Endothelial cell (in vitro differentiated cells): ENCODE measurements at regions not wholly inside any gene's neighbourhood (a gene's known extent, or its start where the extent isn't known, plus 50 kb on each side); places are given as distances from the start of the nearest gene placed in this dataset.

Experiments
- DNase-seq: peaks from one replicate; pipeline ENCODE4 v3.0.0; 2021; ENCODE audit warnings: low spot score
- H3K27ac Mint-ChIP-seq: one replicate; pipeline ENCODE4 v1.8.0; 2021; ENCODE audit warnings: mixed read lengths, inconsistent platforms; ENCODE audit not compliant: unreplicated experiment
- H3K27me3 Mint-ChIP-seq: one replicate; pipeline ENCODE4 v1.8.0; 2021; ENCODE audit warnings: mild to moderate bottlenecking, moderate library complexity, mixed read lengths, inconsistent platforms; ENCODE audit not compliant: unreplicated experiment
- H3K36me3 Mint-ChIP-seq: one replicate; pipeline ENCODE4 v1.8.0; 2021; ENCODE audit warnings: mild to moderate bottlenecking, low read depth, mixed read lengths, inconsistent platforms; ENCODE audit not compliant: unreplicated experiment
- H3K4me1 Mint-ChIP-seq: one replicate; pipeline ENCODE4 v1.8.0; 2021; ENCODE audit warnings: mild to moderate bottlenecking, mixed read lengths, inconsistent platforms; ENCODE audit not compliant: unreplicated experiment
- H3K4me3 Mint-ChIP-seq: one replicate; pipeline ENCODE4 v1.8.0; 2021; ENCODE audit warnings: mild to moderate bottlenecking, mixed read lengths, inconsistent platforms; ENCODE audit not compliant: unreplicated experiment
- H3K9me3 Mint-ChIP-seq: one replicate; pipeline ENCODE4 v1.8.0; 2021; ENCODE audit warnings: mixed read lengths, inconsistent platforms; ENCODE audit not compliant: unreplicated experiment
- TF ChIP-seq, protein P1 (sequence below): fragments of 200-600 bp; sonication (generic); IDR thresholded peaks from one replicate; pipeline ENCODE4 v1.5.0; 2021; ENCODE audit warnings: antibody characterized with exemption; ENCODE audit not compliant: unreplicated experiment

GRCh38 chr9:84103651-84104377, 123.2 kb downstream of the RMI1 start:
- peaks cover 1% of the 10 kb centered on the region for H3K27me3 Mint-ChIP-seq
- TF ChIP-seq, protein P1, sequence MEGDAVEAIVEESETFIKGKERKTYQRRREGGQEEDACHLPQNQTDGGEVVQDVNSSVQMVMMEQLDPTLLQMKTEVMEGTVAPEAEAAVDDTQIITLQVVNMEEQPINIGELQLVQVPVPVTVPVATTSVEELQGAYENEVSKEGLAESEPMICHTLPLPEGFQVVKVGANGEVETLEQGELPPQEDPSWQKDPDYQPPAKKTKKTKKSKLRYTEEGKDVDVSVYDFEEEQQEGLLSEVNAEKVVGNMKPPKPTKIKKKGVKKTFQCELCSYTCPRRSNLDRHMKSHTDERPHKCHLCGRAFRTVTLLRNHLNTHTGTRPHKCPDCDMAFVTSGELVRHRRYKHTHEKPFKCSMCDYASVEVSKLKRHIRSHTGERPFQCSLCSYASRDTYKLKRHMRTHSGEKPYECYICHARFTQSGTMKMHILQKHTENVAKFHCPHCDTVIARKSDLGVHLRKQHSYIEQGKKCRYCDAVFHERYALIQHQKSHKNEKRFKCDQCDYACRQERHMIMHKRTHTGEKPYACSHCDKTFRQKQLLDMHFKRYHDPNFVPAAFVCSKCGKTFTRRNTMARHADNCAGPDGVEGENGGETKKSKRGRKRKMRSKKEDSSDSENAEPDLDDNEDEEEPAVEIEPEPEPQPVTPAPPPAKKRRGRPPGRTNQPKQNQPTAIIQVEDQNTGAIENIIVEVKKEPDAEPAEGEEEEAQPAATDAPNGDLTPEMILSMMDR, result no peak
- H3K27ac Mint-ChIP-seq, result no peak overlapping the region
- H3K4me1 Mint-ChIP-seq, result peaks cover 2% of the 10 kb centered on the region
- H3K4me3 Mint-ChIP-seq, result no peak overlapping the region
- H3K9me3 Mint-ChIP-seq, result no peaks in the 10 kb centered on the region
- no peaks in the 10 kb centered on the region for H3K36me3 Mint-ChIP-seq
- no peak for DNase-seq

GRCh38 chr9:84107081-84107480, 126.5 kb downstream of the RMI1 start:
- Mint-ChIP-seq H3K27ac (no peak overlapping the region), H3K9me3 (no peaks in the 10 kb centered on the region), H3K27me3 (no peaks in the 10 kb centered on the region), H3K4me1 (peaks cover 2% of the 10 kb centered on the region), H3K4me3 (no peak overlapping the region), H3K36me3 (no peaks in the 10 kb centered on the region)
- no peak for DNase-seq
- TF ChIP-seq, protein P1, result no peak

DNA sequence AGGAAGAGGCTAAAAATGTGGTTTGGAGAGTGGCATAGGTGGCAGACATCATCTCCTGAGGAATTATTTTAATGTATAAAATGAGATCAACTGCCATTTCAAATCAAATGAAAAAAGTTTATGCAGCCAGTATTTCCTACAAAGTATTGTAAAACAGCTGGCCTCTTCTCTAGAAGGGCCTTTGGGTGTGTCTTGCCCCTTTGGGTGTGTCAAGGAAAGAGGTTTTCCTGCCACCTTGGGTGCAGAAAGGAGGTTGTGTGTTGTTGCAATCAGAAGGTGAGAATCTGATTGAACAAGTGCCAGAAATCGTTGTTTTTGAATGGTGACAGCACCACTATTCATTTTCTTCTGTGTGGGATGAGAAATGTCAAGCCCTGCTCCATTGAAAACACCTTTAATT, 127.4 kb downstream of the RMI1 start:
- no peaks in the 10 kb centered on the region for H3K27me3 Mint-ChIP-seq

GRCh38 chr9:84111726-84112125, 131.1 kb downstream of the RMI1 start:
- no peak overlapping the region for H3K27ac Mint-ChIP-seq
- H3K4me3 Mint-ChIP-seq, result no peak overlapping the region
- H3K36me3 Mint-ChIP-seq, result no peaks in the 10 kb centered on the region
- H3K9me3 Mint-ChIP-seq, result peaks cover 4% of the 10 kb centered on the region
- no peaks in the 10 kb centered on the region for H3K4me1 Mint-ChIP-seq
- TF ChIP-seq, protein P1, result no peak
- peaks cover 3% of the 10 kb centered on the region for H3K27me3 Mint-ChIP-seq
- DNase-seq, result no peak

More for the DNA sequence above, 127.4 kb downstream of the RMI1 start:
- H3K36me3 Mint-ChIP-seq, result no peaks in the 10 kb centered on the region
- no peak overlapping the region for H3K4me3 Mint-ChIP-seq
- H3K9me3 Mint-ChIP-seq, result no peaks in the 10 kb centered on the region
- TF ChIP-seq, protein P1, result no peak
- H3K4me1 Mint-ChIP-seq, result no peaks in the 10 kb centered on the region
- H3K27ac Mint-ChIP-seq, result no peak overlapping the region
- no peak for DNase-seq

DNA sequence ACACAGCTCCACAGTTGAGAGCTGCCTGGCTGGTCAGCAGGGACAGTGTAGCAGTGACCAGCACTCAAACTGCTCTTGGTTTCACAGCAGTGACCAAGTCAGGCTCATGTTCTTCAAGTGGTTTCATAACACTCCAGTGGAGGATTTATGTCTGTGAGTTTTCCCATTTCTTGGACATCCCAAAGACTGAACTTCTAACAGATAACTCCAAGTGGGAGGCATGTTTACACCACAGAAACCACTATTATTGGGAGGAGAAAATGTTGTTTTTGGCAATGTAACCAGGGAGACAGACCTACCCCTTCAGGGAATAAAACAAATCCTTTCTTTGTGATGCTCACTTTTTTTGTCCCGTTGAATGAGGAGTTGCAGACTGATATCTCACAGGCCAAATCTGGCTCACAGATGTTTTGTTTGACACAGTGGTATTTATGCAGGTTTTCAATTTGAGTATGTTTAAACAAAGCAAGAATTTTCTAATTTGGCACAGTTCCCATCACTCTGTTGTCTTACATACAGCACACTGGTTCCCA, 141.5 kb downstream of the RMI1 start:
- no peak overlapping the region for H3K4me3 Mint-ChIP-seq
- TF ChIP-seq, protein P1, result no peak

More for the DNA sequence above, 141.5 kb downstream of the RMI1 start:
- no peak for DNase-seq
- H3K4me1 Mint-ChIP-seq, result peaks cover 7% of the 10 kb centered on the region
- H3K27me3 Mint-ChIP-seq, result no peaks in the 10 kb centered on the region
- no peaks in the 10 kb centered on the region for H3K36me3 Mint-ChIP-seq
- no peak overlapping the region for H3K27ac Mint-ChIP-seq
- H3K9me3 Mint-ChIP-seq, result no peaks in the 10 kb centered on the region
